ENCODE measurements at regions not wholly inside any gene's neighbourhood (a gene's known extent, or its start where the extent isn't known, plus 50 kb on each side); places are given as distances from the start of the nearest gene placed in this dataset.
A peak's percentile ranks its signal among the peaks of the same experiment; 100 is the strongest.

- DNase-seq: no peak
Measured at GRCh38 chr3:66592927-66593625, 92.3 kb upstream of the LRIG1 start.

GRCh38 chr3:66593978-66594377, 93.2 kb upstream of the LRIG1 start:
- no peak for DNase-seq

- DNase-seq: no peak
Measured at GRCh38 chr3:66597308-66597863, 96.6 kb upstream of the LRIG1 start.

GRCh38 chr3:66598168-66598567, 97.3 kb upstream of the LRIG1 start:
- DNase-seq: no peak

GRCh38 chr3:66602237-66602636, 101.4 kb upstream of the LRIG1 start:
- no peak for DNase-seq

- no peak for DNase-seq
Measured at GRCh38 chr3:66602691-66603090, 101.9 kb upstream of the LRIG1 start.

- DNase-seq: no peak
Measured at GRCh38 chr3:66603151-66603611, 102.4 kb upstream of the LRIG1 start.

- DNase-seq: no peak
Measured at GRCh38 chr3:66604481-66604880, 103.7 kb upstream of the LRIG1 start.

GRCh38 chr3:66606126-66606525, 105.3 kb upstream of the LRIG1 start:
- no peak for DNase-seq

- DNase-seq: no peak
Measured at GRCh38 chr3:66606868-66607267, 106.0 kb upstream of the LRIG1 start.

- DNase-seq: peak; percentile 70
Measured at GRCh38 chr3:66609660-66610561, 109.1 kb upstream of the LRIG1 start.

GRCh38 chr3:66610562-66610909, 109.7 kb upstream of the LRIG1 start:
- no peak for DNase-seq

- no peak for DNase-seq
Measured at GRCh38 chr3:66615643-66616301, 115.0 kb upstream of the LRIG1 start.

GRCh38 chr3:66617351-66617750, 116.5 kb upstream of the LRIG1 start:
- DNase-seq: no peak

- DNase-seq: no peak
Measured at GRCh38 chr3:66618066-66618465, 117.2 kb upstream of the LRIG1 start.

GRCh38 chr3:66620296-66620695, 119.5 kb upstream of the LRIG1 start:
- DNase-seq: no peak

GRCh38 chr3:66622756-66623457, 122.1 kb upstream of the LRIG1 start:
- DNase-seq: no peak

- no peak for DNase-seq
Measured at GRCh38 chr3:66625505-66626216, 124.8 kb upstream of the LRIG1 start.

- DNase-seq: no peak
Measured at GRCh38 chr3:66629150-66629981, 128.5 kb upstream of the LRIG1 start.

GRCh38 chr3:66629982-66630368, 129.2 kb upstream of the LRIG1 start:
- DNase-seq: no peak

Measured in NCI-H2227 treated with DMSO at 0.1 percent for 48 hours (cell line).